SK-N-SH (cell line): ENCODE measurements at regions not wholly inside any gene's neighbourhood (a gene's known extent, or its start where the extent isn't known, plus 50 kb on each side); places are given as distances from the start of the nearest gene placed in this dataset.

ENCODE experiments used
- CTCF ChIA-PET: fragments of 300-600, 350-600 bp; formaldehyde crosslinking; extraction: SDS; loops from one replicate; lab custom pipeline; 2021; lab: Yijun Ruan, JAX
- POLR2A ChIA-PET: fragments of 350-600 bp; sonication (Branson Sonifier 250); formaldehyde crosslinking; extraction: SDS; loops from one replicate; lab custom pipeline; 2020; ENCODE audit warnings: antibody characterized with exemption, inconsistent platforms; lab: Yijun Ruan, JAX
- DNase-seq: peaks from one replicate; pipeline ENCODE4 v3.0.0; 2012
- H2AFZ ChIP-seq: fragments of 200-600 bp; sonication (generic); 2 replicates; pipeline ENCODE4 v1.8.1; 2016; ENCODE audit warnings: antibody characterized with exemption, mild to moderate bottlenecking, low read depth
- H3F3A ChIP-seq: fragments of 200-600 bp; sonication (generic); replicated peaks from 2 replicates; pipeline ENCODE3; 2016; ENCODE audit warnings: antibody characterized with exemption, mild to moderate bottlenecking; ENCODE audit not compliant: insufficient read depth
- H3K27ac ChIP-seq, 2 experiments: fragments of 200-500 bp in 1 of 2; fragments of 200-600 bp in 1 of 2; sonication (Bioruptor generic) in 1 of 2; sonication (generic), shearing (Covaris generic) in 1 of 2; 2 replicates each; pipeline versions ENCODE4 v1.5.1 to v1.6.1; 2014 to 2016; ENCODE audit warnings: low read depth in 2 of 2, inconsistent platforms in 1 of 2, low read length in 1 of 2, mild to moderate bottlenecking in 1 of 2, mixed read lengths in 1 of 2
- H3K27me3 ChIP-seq: fragments of 200-600 bp; sonication (generic), shearing (Covaris generic); 2 replicates; pipeline ENCODE4 v1.6.1; 2016; ENCODE audit warnings: mixed run types; ENCODE audit not compliant: insufficient read depth
- H3K36me3 ChIP-seq, 2 experiments: fragments of 200-500 bp in 1 of 2; fragments of 200-600 bp in 1 of 2; sonication (Bioruptor generic) in 1 of 2; sonication (generic) in 1 of 2; replicated peaks in 1 of 2; 2 replicates each; pipeline versions ENCODE3 to v1.5.1; 2014 to 2016; ENCODE audit warnings: low read length in 1 of 2, mild to moderate bottlenecking in 1 of 2; ENCODE audit not compliant: insufficient read depth in 2 of 2, control insufficient read depth in 1 of 2
- H3K4me1 ChIP-seq, 2 experiments: fragments of 200-500 bp in 1 of 2; fragments of 200-600 bp in 1 of 2; sonication (Bioruptor generic) in 1 of 2; sonication (generic), shearing (Covaris generic) in 1 of 2; 2 replicates each; pipeline versions ENCODE4 v1.5.1 to v1.6.1; 2014 to 2016; ENCODE audit warnings: low read depth in 1 of 2, low read length in 1 of 2, mixed run types in 1 of 2; ENCODE audit not compliant: insufficient read depth in 2 of 2, control insufficient read depth in 1 of 2
- H3K4me2 ChIP-seq: fragments of 200-600 bp; sonication (generic), shearing (Covaris generic); 2 replicates; pipeline ENCODE4 v1.6.1; 2017; ENCODE audit warnings: mixed run types
- H3K4me3 ChIP-seq, 2 experiments: fragments of 200-500 bp in 1 of 2; fragments of 200-600 bp in 1 of 2; sonication (Bioruptor generic) in 1 of 2; sonication (generic), shearing (Covaris generic) in 1 of 2; 2 replicates each; pipeline versions ENCODE4 v1.5.1 to v1.8.1; 2014 to 2016; ENCODE audit warnings: low read depth in 2 of 2, inconsistent platforms in 1 of 2, low read length in 1 of 2, mild to moderate bottlenecking in 1 of 2, mixed read lengths in 1 of 2, moderate library complexity in 1 of 2
- H3K79me2 ChIP-seq: fragments of 200-600 bp; sonication (generic); 2 replicates; pipeline ENCODE4 v1.8.1; 2017; ENCODE audit warnings: mild to moderate bottlenecking; ENCODE audit not compliant: insufficient read depth
- H3K9ac ChIP-seq: fragments of 200-600 bp; sonication (generic); 2 replicates; pipeline ENCODE4 v1.6.1; 2017; ENCODE audit warnings: mixed run types
- H3K9me2 ChIP-seq: fragments of 200-600 bp; sonication (generic); 2 replicates; pipeline ENCODE4 v1.6.1; 2017; ENCODE audit warnings: mixed run types
- H3K9me3 ChIP-seq: fragments of 200-600 bp; sonication (generic); 2 replicates; pipeline ENCODE4 v1.6.1; 2017; ENCODE audit warnings: mixed run types, mild to moderate bottlenecking, moderate library complexity
- H4K20me1 ChIP-seq: fragments of 200-600 bp; sonication (generic); 2 replicates; pipeline ENCODE4 v1.6.1; 2017; ENCODE audit warnings: mild to moderate bottlenecking, mixed run types; ENCODE audit not compliant: insufficient read depth
- ELF1 ChIP-seq: IDR thresholded peaks from 2 replicates; pipeline ENCODE4 v1.4.0; 2012
- EP300 ChIP-seq, 2 experiments: IDR thresholded peaks; 2 replicates each; pipeline versions ENCODE4 v1.4.0 to v1.6.1; 2012; ENCODE audit warnings: borderline replicate concordance in 1 of 2, low read depth in 1 of 2, low read length in 1 of 2
- EZH2phosphoT487 ChIP-seq: fragments of 200-600 bp; sonication (generic); IDR thresholded peaks from 2 replicates; pipeline ENCODE4 v1.6.1; 2017; ENCODE audit warnings: low read depth, mixed run types, mild to moderate bottlenecking, antibody characterized with exemption, moderate library complexity, borderline replicate concordance
- FOSL2 ChIP-seq: IDR thresholded peaks from 2 replicates; pipeline ENCODE4 v1.4.0; 2012; ENCODE audit warnings: low read depth, mild to moderate bottlenecking, moderate library complexity, borderline replicate concordance
- FOXM1 ChIP-seq: IDR thresholded peaks from 2 replicates; pipeline ENCODE4 v1.4.0; 2012; ENCODE audit warnings: low read depth, mild to moderate bottlenecking
- GABPA ChIP-seq: IDR thresholded peaks from 2 replicates; pipeline ENCODE4 v1.4.0; 2012; ENCODE audit warnings: low read depth, mild to moderate bottlenecking
- GATA2 ChIP-seq: sonication (generic); formaldehyde crosslinking; IDR thresholded peaks from 2 replicates; pipeline ENCODE4 v1.5.0; 2020; ENCODE audit warnings: mild to moderate bottlenecking, missing genetic modification reagents
- MEF2A ChIP-seq: IDR thresholded peaks from 2 replicates; pipeline ENCODE4 v1.4.0; 2012; ENCODE audit warnings: low read depth, borderline replicate concordance
- NRF1 ChIP-seq: IDR thresholded peaks from 2 replicates; pipeline ENCODE4 v1.6.1; 2012; ENCODE audit warnings: low read depth, mild to moderate bottlenecking, low read length
- POLR2AphosphoS5 ChIP-seq: IDR thresholded peaks from 2 replicates; pipeline ENCODE4 v1.6.1; 2012; ENCODE audit warnings: low read depth, low read length
- RAD21 ChIP-seq: IDR thresholded peaks from 2 replicates; pipeline ENCODE4 v1.6.1; 2012; ENCODE audit warnings: mild to moderate bottlenecking, low read length
- RFX5 ChIP-seq: IDR thresholded peaks from 2 replicates; pipeline ENCODE4 v1.6.1; 2012; ENCODE audit warnings: mild to moderate bottlenecking, improper control_type of control experiment, low read length
- SIN3A ChIP-seq: IDR thresholded peaks from 2 replicates; pipeline ENCODE4 v1.6.1; 2012; ENCODE audit warnings: low read depth, mild to moderate bottlenecking, low read length, moderate library complexity, borderline replicate concordance
- SMC3 ChIP-seq: IDR thresholded peaks from 2 replicates; pipeline ENCODE4 v1.6.1; 2012; ENCODE audit warnings: low read depth, low read length, improper control_type of control experiment
- TAF1 ChIP-seq: IDR thresholded peaks from 2 replicates; pipeline ENCODE4 v1.6.1; 2012; ENCODE audit warnings: low read depth, mild to moderate bottlenecking, low read length, moderate library complexity, borderline replicate concordance
- TCF12 ChIP-seq: IDR thresholded peaks from 2 replicates; pipeline ENCODE4 v1.4.0; 2012
- TEAD4 ChIP-seq: IDR thresholded peaks from 2 replicates; pipeline ENCODE4 v1.4.0; 2012; ENCODE audit warnings: mild to moderate bottlenecking, borderline replicate concordance; ENCODE audit not compliant: insufficient read depth
- YY1 ChIP-seq: IDR thresholded peaks from 2 replicates; pipeline ENCODE4 v1.4.0; 2012; ENCODE audit warnings: low read depth, mild to moderate bottlenecking
- WGBS: methylation state at CpG from one replicate; pipeline ENCODE4 v1.1.6; 2017; ENCODE audit warnings: low lambda C conversion rate; 5-methylcytosine and 5-hydroxymethylcytosine counted together
- TF ChIP-seq, protein P1 (sequence below): IDR thresholded peaks from 2 replicates; pipeline ENCODE4; 2012
- TF ChIP-seq, protein P2 (sequence below): fragments of 150-350 bp; IDR thresholded peaks from 2 replicates; pipeline ENCODE4 v1.6.1; 2017; ENCODE audit warnings: antibody characterized with exemption, low read length, low read depth, borderline replicate concordance
- TF ChIP-seq, protein P3 (sequence below): IDR thresholded peaks from 2 replicates; pipeline ENCODE4 v1.4.0; 2012; ENCODE audit warnings: low read depth, borderline replicate concordance
- TF ChIP-seq, protein P4 (sequence below): fragments of 200-600 bp; sonication (generic); IDR thresholded peaks from 2 replicates; pipeline ENCODE4 v1.6.1; 2017; ENCODE audit warnings: antibody characterized with exemption, mild to moderate bottlenecking, moderate library complexity
- TF ChIP-seq, protein P5 (sequence below): fragments of 150-350 bp; IDR thresholded peaks from 2 replicates; pipeline ENCODE4 v1.6.1; 2016; ENCODE audit warnings: mild to moderate bottlenecking, low read depth, low read length

DNA sequence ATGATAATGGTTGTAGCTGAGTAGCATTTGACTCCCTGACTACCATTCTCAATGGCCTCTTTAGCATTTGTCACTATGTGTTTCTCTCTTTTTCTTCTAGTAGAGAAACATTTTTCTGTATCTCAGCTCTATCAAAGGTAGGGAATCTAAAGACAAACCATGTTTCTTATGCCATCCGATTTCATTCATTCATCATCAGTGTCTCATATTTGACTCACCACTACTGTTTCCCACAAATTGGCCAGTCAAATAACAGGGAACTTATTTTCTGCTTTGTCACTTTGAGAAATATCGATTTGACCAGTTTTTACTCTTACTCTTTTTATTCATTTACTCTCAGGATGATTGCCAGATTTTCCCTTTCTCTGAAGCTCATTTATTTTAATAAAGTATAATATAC lies 282.3 kb downstream of the TMEM167A start:
- Histone ChIP-seq H3K79me2 (no peaks in the 10 kb centered on the region), H3F3A (no peaks in the 10 kb centered on the region), H3K4me2 (no peak overlapping the region), H3K9me2 (no peaks in the 10 kb centered on the region), H3K27me3 (no peaks in the 10 kb centered on the region), H2AFZ (no peak overlapping the region), H3K9ac (no peak overlapping the region), H3K27ac (no peak overlapping the region), H3K9me3 (no peaks in the 10 kb centered on the region), H3K36me3 (no peaks in the 10 kb centered on the region), H3K4me1 (no peaks in the 10 kb centered on the region), H3K4me3 (no peak overlapping the region), H4K20me1 (no peaks in the 10 kb centered on the region)
- WGBS: 54% methylated on average over 2 of the region's 2 CpGs
- POLR2A ChIA-PET: no interaction called here
- CTCF ChIA-PET: interaction anchor here (0.6 to 2.1 kb wide), 6 partner anchors 9 to 480 kb away, joined by 3 to 6 read pairs (median 5); no protein-coding TSS in a partner anchor
- DNase-seq: no peak
- TF ChIP-seq TAF1 (no peak), EP300 (IDR thresholded peaks at IDR 0.05; ENCODE audit: borderline replicate concordance in 1 of 2, low read depth in 1 of 2, low read length in 1 of 2) (no peak), RFX5 (no peak), SMC3 (no peak), EZH2phosphoT487 (no peak), SIN3A (no peak), MEF2A (no peak), POLR2AphosphoS5 (no peak)

DNA sequence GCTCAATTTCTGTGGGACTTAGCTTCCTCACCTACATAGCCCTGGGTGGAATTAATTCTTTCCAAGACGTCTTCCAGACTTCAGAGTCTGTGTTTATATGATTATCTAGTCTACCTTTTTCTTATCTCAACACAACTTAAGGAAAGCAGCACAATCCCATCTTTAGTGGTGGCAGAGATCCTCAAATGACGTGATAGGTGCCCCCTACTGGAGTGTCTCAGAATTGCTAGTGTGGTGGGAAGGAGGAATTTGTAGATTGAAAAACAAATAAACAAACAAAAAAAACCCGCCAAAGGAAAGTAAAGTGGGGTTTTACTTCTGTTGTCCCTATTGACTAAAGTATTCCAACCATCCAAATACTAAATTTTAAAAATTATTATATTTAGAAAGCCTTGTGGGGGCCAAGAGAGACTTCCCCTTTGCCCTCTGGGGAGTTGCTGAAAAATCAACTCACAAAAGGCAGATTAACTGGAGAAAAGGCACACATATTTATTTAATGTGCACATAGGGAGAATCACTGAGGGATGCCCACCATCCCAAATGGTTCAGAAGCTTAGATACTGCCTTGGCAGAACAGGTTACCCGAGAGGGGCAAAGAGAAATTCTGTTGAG lies 283.3 kb downstream of the TMEM167A start:
- no peaks in the 10 kb centered on the region for H3K9me3 ChIP-seq
- no peaks in the 10 kb centered on the region for H3F3A ChIP-seq
- no peaks in the 10 kb centered on the region for H4K20me1 ChIP-seq
- CTCF ChIA-PET: interaction anchor here (1.0 to 2.1 kb wide), 6 partner anchors 16 to 452 kb away, joined by 3 to 6 read pairs (median 4); no protein-coding TSS in a partner anchor
- H3K9ac ChIP-seq: no peak overlapping the region
- POLR2A ChIA-PET: no interaction called here
- no peak overlapping the region for H2AFZ ChIP-seq
- H3K4me1 ChIP-seq: no peaks in the 10 kb centered on the region
- no peak overlapping the region for H3K4me2 ChIP-seq
- no peak overlapping the region for H3K27ac ChIP-seq
- H3K79me2 ChIP-seq: no peaks in the 10 kb centered on the region
- DNase-seq: peak; percentile 27
- 19% methylated on average over 4 of the region's 4 CpGs for WGBS
- no peaks in the 10 kb centered on the region for H3K36me3 ChIP-seq
- H3K27me3 ChIP-seq: no peaks in the 10 kb centered on the region
- no peak overlapping the region for H3K4me3 ChIP-seq
- no peaks in the 10 kb centered on the region for H3K9me2 ChIP-seq
- no peak for TF ChIP-seq POLR2AphosphoS5
- TF ChIP-seq FOSL2: no peak
- no peak for TF ChIP-seq FOXM1
- no peak for TF ChIP-seq GATA2 (CRISPR knock-in tag)
- TF ChIP-seq SMC3: peak; percentile 49
- TF ChIP-seq TEAD4: no peak
- TF ChIP-seq, protein P1, sequence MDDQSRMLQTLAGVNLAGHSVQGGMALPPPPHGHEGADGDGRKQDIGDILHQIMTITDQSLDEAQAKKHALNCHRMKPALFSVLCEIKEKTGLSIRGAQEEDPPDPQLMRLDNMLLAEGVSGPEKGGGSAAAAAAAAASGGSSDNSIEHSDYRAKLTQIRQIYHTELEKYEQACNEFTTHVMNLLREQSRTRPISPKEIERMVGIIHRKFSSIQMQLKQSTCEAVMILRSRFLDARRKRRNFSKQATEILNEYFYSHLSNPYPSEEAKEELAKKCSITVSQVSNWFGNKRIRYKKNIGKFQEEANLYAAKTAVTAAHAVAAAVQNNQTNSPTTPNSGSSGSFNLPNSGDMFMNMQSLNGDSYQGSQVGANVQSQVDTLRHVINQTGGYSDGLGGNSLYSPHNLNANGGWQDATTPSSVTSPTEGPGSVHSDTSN: no peak
- no peak for TF ChIP-seq SIN3A
- TF ChIP-seq, protein P2, sequence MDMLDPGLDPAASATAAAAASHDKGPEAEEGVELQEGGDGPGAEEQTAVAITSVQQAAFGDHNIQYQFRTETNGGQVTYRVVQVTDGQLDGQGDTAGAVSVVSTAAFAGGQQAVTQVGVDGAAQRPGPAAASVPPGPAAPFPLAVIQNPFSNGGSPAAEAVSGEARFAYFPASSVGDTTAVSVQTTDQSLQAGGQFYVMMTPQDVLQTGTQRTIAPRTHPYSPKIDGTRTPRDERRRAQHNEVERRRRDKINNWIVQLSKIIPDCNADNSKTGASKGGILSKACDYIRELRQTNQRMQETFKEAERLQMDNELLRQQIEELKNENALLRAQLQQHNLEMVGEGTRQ: no peak
- TF ChIP-seq, protein P3, sequence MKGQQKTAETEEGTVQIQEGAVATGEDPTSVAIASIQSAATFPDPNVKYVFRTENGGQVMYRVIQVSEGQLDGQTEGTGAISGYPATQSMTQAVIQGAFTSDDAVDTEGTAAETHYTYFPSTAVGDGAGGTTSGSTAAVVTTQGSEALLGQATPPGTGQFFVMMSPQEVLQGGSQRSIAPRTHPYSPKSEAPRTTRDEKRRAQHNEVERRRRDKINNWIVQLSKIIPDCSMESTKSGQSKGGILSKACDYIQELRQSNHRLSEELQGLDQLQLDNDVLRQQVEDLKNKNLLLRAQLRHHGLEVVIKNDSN: no peak
- peak; percentile 50 for TF ChIP-seq RAD21
- no peak for TF ChIP-seq YY1
- TF ChIP-seq, protein P4, sequence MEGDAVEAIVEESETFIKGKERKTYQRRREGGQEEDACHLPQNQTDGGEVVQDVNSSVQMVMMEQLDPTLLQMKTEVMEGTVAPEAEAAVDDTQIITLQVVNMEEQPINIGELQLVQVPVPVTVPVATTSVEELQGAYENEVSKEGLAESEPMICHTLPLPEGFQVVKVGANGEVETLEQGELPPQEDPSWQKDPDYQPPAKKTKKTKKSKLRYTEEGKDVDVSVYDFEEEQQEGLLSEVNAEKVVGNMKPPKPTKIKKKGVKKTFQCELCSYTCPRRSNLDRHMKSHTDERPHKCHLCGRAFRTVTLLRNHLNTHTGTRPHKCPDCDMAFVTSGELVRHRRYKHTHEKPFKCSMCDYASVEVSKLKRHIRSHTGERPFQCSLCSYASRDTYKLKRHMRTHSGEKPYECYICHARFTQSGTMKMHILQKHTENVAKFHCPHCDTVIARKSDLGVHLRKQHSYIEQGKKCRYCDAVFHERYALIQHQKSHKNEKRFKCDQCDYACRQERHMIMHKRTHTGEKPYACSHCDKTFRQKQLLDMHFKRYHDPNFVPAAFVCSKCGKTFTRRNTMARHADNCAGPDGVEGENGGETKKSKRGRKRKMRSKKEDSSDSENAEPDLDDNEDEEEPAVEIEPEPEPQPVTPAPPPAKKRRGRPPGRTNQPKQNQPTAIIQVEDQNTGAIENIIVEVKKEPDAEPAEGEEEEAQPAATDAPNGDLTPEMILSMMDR: peak; percentile 75
- no peak for TF ChIP-seq NRF1
- TF ChIP-seq TCF12: no peak
- TF ChIP-seq, protein P5, sequence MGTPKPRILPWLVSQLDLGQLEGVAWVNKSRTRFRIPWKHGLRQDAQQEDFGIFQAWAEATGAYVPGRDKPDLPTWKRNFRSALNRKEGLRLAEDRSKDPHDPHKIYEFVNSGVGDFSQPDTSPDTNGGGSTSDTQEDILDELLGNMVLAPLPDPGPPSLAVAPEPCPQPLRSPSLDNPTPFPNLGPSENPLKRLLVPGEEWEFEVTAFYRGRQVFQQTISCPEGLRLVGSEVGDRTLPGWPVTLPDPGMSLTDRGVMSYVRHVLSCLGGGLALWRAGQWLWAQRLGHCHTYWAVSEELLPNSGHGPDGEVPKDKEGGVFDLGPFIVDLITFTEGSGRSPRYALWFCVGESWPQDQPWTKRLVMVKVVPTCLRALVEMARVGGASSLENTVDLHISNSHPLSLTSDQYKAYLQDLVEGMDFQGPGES: no peak
- no peak for TF ChIP-seq TAF1
- no peak for TF ChIP-seq ELF1
- no peak for TF ChIP-seq GABPA
- no peak for TF ChIP-seq EZH2phosphoT487
